Loucy (cell line): ENCODE measurements at regions not wholly inside any gene's neighbourhood (a gene's known extent, or its start where the extent isn't known, plus 50 kb on each side); places are given as distances from the start of the nearest gene placed in this dataset.
"Not testable (repeated sequence)": the region's sequence is repeated elsewhere in the genome, so short reads cannot be mapped to it uniquely, and the experiment has no call there.

Experiments used
- H2AFZ ChIP-seq: fragments of 200-600 bp; sonication (generic); 2 replicates; pipeline ENCODE4 v1.6.0; 2016; ENCODE audit warnings: antibody characterized with exemption, mild to moderate bottlenecking, low read length, moderate library complexity
- H3F3A ChIP-seq: fragments of 200-600 bp; 2 replicates; pipeline ENCODE4 v1.6.0; 2016; ENCODE audit warnings: antibody characterized with exemption, low read depth, mild to moderate bottlenecking
- H3K27me3 ChIP-seq: fragments of 200-600 bp; sonication (generic); 2 replicates; pipeline ENCODE4 v1.6.1; 2014; ENCODE audit warnings: low read length, mild to moderate bottlenecking; ENCODE audit not compliant: insufficient read depth, poor library complexity, severe bottlenecking
- H3K36me3 ChIP-seq: fragments of 200-600 bp; sonication (generic); 2 replicates; pipeline ENCODE4 v1.6.1; 2016; ENCODE audit warnings: low read length; ENCODE audit not compliant: insufficient read depth
- H3K4me1 ChIP-seq: fragments of 200-600 bp; sonication (generic); 2 replicates; pipeline ENCODE4 v1.5.1; 2014; ENCODE audit warnings: low read length, mild to moderate bottlenecking; ENCODE audit not compliant: insufficient read depth, poor library complexity, severe bottlenecking
- H3K4me2 ChIP-seq: fragments of 200-600 bp; sonication (generic); 2 replicates; pipeline ENCODE4 v1.6.0; 2014; ENCODE audit warnings: antibody characterized with exemption, low read length, low read depth, mild to moderate bottlenecking; ENCODE audit not compliant: poor library complexity, severe bottlenecking
- H3K4me3 ChIP-seq: fragments of 200-600 bp; sonication (generic); 2 replicates; pipeline ENCODE4 v1.5.1; 2014; ENCODE audit warnings: low read length, mild to moderate bottlenecking, mixed read lengths; ENCODE audit not compliant: poor library complexity, severe bottlenecking
- H3K79me2 ChIP-seq: fragments of 200-600 bp; sonication (generic); 2 replicates; pipeline ENCODE4 v1.6.1; 2014; ENCODE audit warnings: low read length; ENCODE audit not compliant: insufficient read depth
- H3K9ac ChIP-seq: fragments of 200-600 bp; sonication (generic); 2 replicates; pipeline ENCODE4 v1.6.0; 2014; ENCODE audit warnings: mild to moderate bottlenecking, low read depth, low read length, moderate library complexity; ENCODE audit not compliant: poor library complexity, severe bottlenecking
- H3K9me2 ChIP-seq: fragments of 200-600 bp; sonication (generic); replicated peaks from 2 replicates; pipeline ENCODE4 v1.6.1; 2016; ENCODE audit warnings: low read depth, low read length, mixed read lengths
- H3K9me3 ChIP-seq: fragments of 200-600 bp; sonication (generic); 2 replicates; pipeline ENCODE4 v1.6.1; 2014; ENCODE audit warnings: mild to moderate bottlenecking, antibody characterized with exemption, low read length, low read depth; ENCODE audit not compliant: insufficient read depth
- H4K20me1 ChIP-seq: fragments of 200-600 bp; sonication (generic); 2 replicates; pipeline ENCODE4 v1.6.0; 2014; ENCODE audit warnings: antibody characterized with exemption, low read length, mild to moderate bottlenecking; ENCODE audit not compliant: insufficient read depth, poor library complexity, severe bottlenecking
- EZH2phosphoT487 ChIP-seq: fragments of 200-600 bp; IDR thresholded peaks from 2 replicates; pipeline ENCODE4 v1.6.1; 2018; ENCODE audit warnings: antibody characterized with exemption, mild to moderate bottlenecking, moderate library complexity, borderline replicate concordance
- TF ChIP-seq, protein P1 (sequence below): fragments of 200-600 bp; sonication (generic); conservative IDR thresholded peaks from 2 replicates; pipeline ENCODE4 v1.5.1; 2014; ENCODE audit warnings: mild to moderate bottlenecking, antibody characterized with exemption, low read length

DNA sequence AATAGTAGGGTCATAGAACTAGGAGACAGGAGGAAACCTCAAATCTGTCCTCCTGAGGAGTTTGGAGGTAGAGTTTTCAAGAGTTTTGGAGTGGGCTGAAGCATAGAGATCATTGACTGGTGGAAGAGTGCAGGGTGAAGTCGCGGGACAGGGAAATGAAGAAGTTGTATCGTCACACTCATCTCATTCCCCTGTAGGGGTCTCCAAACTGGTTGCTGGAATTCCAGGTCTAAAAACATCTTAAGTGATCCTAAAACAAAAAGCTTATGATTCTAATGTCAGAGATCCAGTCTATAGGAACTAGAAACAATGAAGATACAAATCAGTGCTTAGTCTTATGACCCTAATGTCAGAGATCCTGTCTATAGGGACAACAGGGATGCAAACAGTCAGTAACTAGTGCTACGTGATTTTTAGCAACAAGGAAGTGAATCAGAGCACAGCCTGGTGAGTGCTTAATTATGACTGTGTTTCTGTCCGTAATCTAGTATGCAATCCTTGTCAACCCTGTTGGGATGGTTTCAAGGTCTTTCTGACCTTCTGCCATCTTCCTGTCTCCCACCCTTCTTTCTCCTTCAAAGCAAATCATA is 139.4 kb downstream of the SKIDA1 start:
- H3F3A ChIP-seq = no peaks in the 10 kb centered on the region
- no peak for TF ChIP-seq EZH2phosphoT487
- TF ChIP-seq, protein P1, sequence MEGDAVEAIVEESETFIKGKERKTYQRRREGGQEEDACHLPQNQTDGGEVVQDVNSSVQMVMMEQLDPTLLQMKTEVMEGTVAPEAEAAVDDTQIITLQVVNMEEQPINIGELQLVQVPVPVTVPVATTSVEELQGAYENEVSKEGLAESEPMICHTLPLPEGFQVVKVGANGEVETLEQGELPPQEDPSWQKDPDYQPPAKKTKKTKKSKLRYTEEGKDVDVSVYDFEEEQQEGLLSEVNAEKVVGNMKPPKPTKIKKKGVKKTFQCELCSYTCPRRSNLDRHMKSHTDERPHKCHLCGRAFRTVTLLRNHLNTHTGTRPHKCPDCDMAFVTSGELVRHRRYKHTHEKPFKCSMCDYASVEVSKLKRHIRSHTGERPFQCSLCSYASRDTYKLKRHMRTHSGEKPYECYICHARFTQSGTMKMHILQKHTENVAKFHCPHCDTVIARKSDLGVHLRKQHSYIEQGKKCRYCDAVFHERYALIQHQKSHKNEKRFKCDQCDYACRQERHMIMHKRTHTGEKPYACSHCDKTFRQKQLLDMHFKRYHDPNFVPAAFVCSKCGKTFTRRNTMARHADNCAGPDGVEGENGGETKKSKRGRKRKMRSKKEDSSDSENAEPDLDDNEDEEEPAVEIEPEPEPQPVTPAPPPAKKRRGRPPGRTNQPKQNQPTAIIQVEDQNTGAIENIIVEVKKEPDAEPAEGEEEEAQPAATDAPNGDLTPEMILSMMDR = no peak

GRCh38 chr10:21385536-21385935 is 139.9 kb downstream of the SKIDA1 start:
- H3K9ac ChIP-seq = no peak overlapping the region
- TF ChIP-seq EZH2phosphoT487 = no peak
- TF ChIP-seq, protein P1 = no peak
- H3K36me3 ChIP-seq = no peaks in the 10 kb centered on the region
- 0 out of 2 replicates have a peak overlapping the region, but pooled peaks have one; percentile 34 for H2AFZ ChIP-seq
- no peaks in the 10 kb centered on the region for H3K27me3 ChIP-seq
- H3K9me2 ChIP-seq = no peaks in the 10 kb centered on the region
- peaks cover 3% of the 10 kb centered on the region for H3K4me1 ChIP-seq
- no peaks in the 10 kb centered on the region for H3K9me3 ChIP-seq
- H3K4me3 ChIP-seq = no peak overlapping the region
- no peaks in the 10 kb centered on the region for H3F3A ChIP-seq
- no peaks in the 10 kb centered on the region for H4K20me1 ChIP-seq
- H3K79me2 ChIP-seq = no peaks in the 10 kb centered on the region
- no peak overlapping the region for H3K4me2 ChIP-seq

More for the DNA sequence above, 139.4 kb downstream of the SKIDA1 start:
- Histone ChIP-seq H2AFZ (0 out of 2 replicates have a peak overlapping the region, but pooled peaks have one; percentile 34), H3K36me3 (no peaks in the 10 kb centered on the region), H3K79me2 (no peaks in the 10 kb centered on the region), H3K4me1 (no peaks in the 10 kb centered on the region), H3K4me3 (no peak overlapping the region), H3K9me2 (no peaks in the 10 kb centered on the region), H3K4me2 (no peak overlapping the region), H4K20me1 (no peaks in the 10 kb centered on the region), H3K9me3 (no peaks in the 10 kb centered on the region), H3K27me3 (no peaks in the 10 kb centered on the region), H3K9ac (no peak overlapping the region)

- Histone ChIP-seq H3K4me2 (no peak overlapping the region), H3F3A (no peaks in the 10 kb centered on the region), H3K9ac (no peak overlapping the region), H3K36me3 (no peaks in the 10 kb centered on the region), H3K4me1 (peaks cover 8% of the 10 kb centered on the region), H3K79me2 (no peaks in the 10 kb centered on the region), H2AFZ (no peak overlapping the region), H4K20me1 (no peaks in the 10 kb centered on the region), H3K9me3 (no peaks in the 10 kb centered on the region), H3K27me3 (no peaks in the 10 kb centered on the region), H3K9me2 (no peaks in the 10 kb centered on the region), H3K4me3 (no peak overlapping the region)
- TF ChIP-seq EZH2phosphoT487 = no peak
- TF ChIP-seq, protein P1 = no peak
Measured at GRCh38 chr10:21379143-21379542, 146.3 kb downstream of the SKIDA1 start.

DNA sequence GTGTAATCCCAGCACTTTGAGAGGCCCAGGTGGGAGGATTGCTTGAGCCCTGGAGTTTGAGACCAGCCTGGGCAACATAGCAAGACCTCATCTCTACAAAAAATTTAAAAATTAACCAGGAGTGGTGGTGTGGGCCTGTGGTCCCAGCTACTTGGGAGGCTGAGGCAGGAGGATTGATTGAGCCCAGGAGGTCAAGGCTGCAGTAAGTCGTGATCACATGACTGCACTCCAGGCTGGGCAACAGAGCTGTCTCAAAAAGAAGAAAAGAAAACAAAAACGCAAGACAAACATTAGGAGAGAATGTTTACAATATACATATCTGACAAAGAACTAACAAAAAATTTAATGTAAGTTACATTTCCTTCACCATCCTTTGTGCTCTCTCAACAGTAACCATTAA is 150.2 kb downstream of the SKIDA1 start:
- not testable (repeated sequence) for H3K9ac ChIP-seq, H3K36me3 ChIP-seq, H4K20me1 ChIP-seq, H3K79me2 ChIP-seq, H3K27me3 ChIP-seq, H3K9me3 ChIP-seq, H3K9me2 ChIP-seq, H3F3A ChIP-seq, H3K4me3 ChIP-seq, H2AFZ ChIP-seq, H3K4me2 ChIP-seq
- peaks cover 12% of the 10 kb centered on the region for H3K4me1 ChIP-seq

DNA sequence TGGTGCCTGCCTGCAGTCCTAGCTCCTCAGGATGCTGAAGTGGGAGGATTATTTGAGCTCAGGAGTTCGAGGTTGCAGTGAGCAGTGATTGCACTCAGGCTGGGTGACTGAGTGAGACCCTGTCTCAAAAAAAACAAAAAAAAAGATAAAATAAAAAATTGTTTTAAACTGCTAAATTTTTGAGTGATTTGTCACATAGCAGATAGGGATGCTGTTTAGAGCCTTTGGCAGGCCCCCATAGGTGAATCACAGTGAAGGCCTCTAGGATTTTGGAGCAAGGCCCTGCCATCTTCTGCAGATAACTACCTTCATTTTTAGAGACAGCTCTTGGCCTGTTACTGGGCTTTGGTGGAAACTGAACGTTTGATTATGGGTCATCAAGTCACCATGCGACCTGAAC is 151.6 kb downstream of the SKIDA1 start:
- not testable (repeated sequence) for H3K36me3 ChIP-seq, H3K27me3 ChIP-seq, H2AFZ ChIP-seq, H3K9ac ChIP-seq, H4K20me1 ChIP-seq, H3K4me2 ChIP-seq, H3K9me2 ChIP-seq, H3K4me3 ChIP-seq, H3K79me2 ChIP-seq, H3F3A ChIP-seq, H3K9me3 ChIP-seq
- peaks cover 10% of the 10 kb centered on the region for H3K4me1 ChIP-seq
